Prostate gland (tissue), 2 donors: ENCODE measurements at regions not wholly inside any gene's neighbourhood (a gene's known extent, or its start where the extent isn't known, plus 50 kb on each side); places are given as distances from the start of the nearest gene placed in this dataset.

Experiments used
- CTCF ChIP-seq, 4 experiments: fragments of 200-600 bp in 2 of 4; fragments of 450-650 bp in 2 of 4; sonication (generic) in 2 of 4; IDR thresholded peaks; 1 replicate in 3 of 4; 2 replicates in 1 of 4; pipeline ENCODE4 v1.5.1; 2016 to 2019; ENCODE audit warnings: antibody characterized with exemption in 4 of 4, mild to moderate bottlenecking in 2 of 4, moderate library complexity in 2 of 4
- POLR2A ChIP-seq: fragments of 450-650 bp; IDR thresholded peaks from one replicate; pipeline ENCODE4 v1.6.1; 2016; ENCODE audit warnings: antibody characterized with exemption, mild to moderate bottlenecking
- POLR2AphosphoS5 ChIP-seq: sonication (generic); formaldehyde crosslinking; IDR thresholded peaks from one replicate; pipeline ENCODE4 v1.6.1; 2017; ENCODE audit warnings: antibody characterized with exemption

DNA sequence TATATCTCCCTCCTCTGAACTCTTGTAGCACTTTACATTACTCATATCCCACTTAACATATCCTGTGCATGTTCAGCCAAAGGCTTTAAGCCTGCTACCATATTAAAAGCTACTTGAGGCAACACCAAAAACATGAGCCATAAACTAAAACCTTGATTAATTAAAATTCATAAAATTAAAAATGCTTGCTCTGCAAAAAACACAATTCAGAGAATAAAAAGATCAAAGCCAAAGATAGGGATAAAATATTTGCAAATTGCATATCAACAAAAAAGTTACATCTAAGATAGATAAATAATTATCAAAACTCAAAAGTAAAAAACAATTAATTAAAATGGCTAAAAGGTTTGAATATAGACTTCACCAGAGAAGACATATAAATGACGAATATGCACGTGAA is 495.4 kb upstream of the PIK3C3 start:
- TF ChIP-seq CTCF (IDR thresholded peaks at IDR 0.05) (no peak), POLR2AphosphoS5 (no peak), POLR2A (no peak)
